GM13977 (cell line): ENCODE measurements at regions not wholly inside any gene's neighbourhood (a gene's known extent, or its start where the extent isn't known, plus 50 kb on each side); places are given as distances from the start of the nearest gene placed in this dataset.

Experiments used
- DNase-seq: peaks from one replicate; pipeline ENCODE4 v3.0.0; 2012; ENCODE audit warnings: low spot score
- in situ Hi-C: fragments of 300-500 bp; cut with MboI; formaldehyde crosslinking; loops from one replicate; pipeline ENCODE4 v1.12.0; 2022; ENCODE audit warnings: low sequenced_read_pairs, low pct_unique_long_range_greater_than_20kb, mixed read lengths, inconsistent platforms; ENCODE audit not compliant: unreplicated experiment
- TF ChIP-seq, protein P1 (sequence below): IDR thresholded peaks from 2 replicates; pipeline ENCODE4 v1.5.1; 2012; ENCODE audit warnings: mild to moderate bottlenecking, control low read depth; ENCODE audit not compliant: insufficient read depth; ENCODE audit errors: extremely low read depth, missing control alignments

DNA sequence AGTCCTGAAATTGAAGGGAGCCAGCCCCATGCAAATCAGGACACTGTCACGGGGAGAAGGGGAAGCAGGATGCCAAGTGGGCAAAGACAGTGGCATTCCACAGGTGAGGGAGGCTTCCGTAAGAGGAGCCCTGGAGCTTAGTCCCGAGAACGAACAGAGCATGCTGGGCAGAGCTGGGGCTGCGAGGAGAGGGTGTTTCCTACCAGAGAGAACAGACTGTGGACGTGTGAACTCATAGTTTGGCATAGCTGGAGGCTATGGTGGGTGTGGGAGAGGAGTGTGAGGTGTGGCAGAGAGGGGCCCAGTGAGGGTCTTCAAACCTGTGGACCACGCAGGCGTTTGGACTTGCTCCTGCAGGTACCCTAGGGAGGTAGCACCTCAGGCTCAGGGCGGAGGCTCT lies 102.8 kb upstream of the SMIM23 start:
- TF ChIP-seq, protein P1, sequence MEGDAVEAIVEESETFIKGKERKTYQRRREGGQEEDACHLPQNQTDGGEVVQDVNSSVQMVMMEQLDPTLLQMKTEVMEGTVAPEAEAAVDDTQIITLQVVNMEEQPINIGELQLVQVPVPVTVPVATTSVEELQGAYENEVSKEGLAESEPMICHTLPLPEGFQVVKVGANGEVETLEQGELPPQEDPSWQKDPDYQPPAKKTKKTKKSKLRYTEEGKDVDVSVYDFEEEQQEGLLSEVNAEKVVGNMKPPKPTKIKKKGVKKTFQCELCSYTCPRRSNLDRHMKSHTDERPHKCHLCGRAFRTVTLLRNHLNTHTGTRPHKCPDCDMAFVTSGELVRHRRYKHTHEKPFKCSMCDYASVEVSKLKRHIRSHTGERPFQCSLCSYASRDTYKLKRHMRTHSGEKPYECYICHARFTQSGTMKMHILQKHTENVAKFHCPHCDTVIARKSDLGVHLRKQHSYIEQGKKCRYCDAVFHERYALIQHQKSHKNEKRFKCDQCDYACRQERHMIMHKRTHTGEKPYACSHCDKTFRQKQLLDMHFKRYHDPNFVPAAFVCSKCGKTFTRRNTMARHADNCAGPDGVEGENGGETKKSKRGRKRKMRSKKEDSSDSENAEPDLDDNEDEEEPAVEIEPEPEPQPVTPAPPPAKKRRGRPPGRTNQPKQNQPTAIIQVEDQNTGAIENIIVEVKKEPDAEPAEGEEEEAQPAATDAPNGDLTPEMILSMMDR: no peak
- in situ Hi-C loops: no loop called here
- no peak for DNase-seq

DNA sequence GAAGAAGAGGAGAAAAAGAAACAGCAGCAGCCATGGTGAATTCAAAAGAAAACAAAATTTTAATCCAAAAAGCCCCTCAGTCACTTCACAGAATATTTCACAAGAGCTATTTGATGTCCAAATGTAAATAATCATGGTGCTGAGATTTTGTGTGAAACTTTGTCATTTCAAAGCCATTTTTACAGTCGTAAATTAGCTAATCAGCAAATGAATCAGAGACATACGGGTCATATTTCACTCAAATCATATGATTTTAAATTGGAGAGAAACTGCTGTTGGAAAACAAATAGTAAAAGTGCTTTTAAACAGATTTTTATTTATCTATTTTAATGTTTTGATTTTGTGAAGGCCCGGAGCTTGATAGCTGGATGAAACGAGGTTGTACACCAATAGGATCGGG lies 101.4 kb upstream of the SMIM23 start:
- no peak for DNase-seq
- TF ChIP-seq, protein P1: no peak
- in situ Hi-C loops: no loop called here

DNA sequence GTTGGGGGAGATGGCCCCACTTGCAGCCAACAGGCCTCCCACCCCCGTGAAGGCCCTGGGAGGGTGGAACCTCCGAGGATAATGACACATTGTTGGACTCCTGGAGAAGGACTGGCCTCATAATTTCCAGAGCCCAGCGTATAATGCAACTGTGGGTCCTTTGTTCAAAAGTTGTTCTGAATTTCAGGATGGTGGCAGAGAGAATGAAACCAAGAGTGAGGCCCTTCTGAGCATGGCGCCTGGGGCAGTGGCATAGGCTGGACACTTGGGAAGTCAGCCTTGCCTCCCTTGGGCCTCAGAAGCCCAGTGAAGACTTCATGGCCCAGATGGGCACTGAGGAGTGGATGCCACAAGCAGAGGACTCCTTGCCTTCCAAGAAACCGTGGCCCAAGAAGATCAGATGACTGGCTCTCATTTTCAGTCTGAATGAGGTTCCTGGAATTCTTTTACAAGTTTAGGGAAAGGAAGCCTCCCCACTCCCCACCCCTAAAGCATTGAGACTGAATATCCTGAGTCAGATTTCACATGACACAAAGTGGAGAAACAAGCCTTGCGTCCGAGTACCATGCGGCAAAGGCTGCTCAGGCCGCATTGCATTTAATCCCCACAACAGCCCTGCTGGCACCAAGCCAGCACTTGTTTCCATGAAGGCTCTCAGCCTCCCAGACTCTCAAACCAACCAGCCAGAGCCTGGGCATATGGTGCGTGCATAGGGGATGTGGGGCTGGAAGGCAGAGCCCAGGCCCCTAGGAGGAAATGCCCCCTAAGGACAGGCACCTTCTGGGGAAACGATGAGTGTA lies 96.7 kb upstream of the SMIM23 start:
- TF ChIP-seq, protein P1: no peak
- DNase-seq: no peak
- in situ Hi-C loops: no loop called here

DNA sequence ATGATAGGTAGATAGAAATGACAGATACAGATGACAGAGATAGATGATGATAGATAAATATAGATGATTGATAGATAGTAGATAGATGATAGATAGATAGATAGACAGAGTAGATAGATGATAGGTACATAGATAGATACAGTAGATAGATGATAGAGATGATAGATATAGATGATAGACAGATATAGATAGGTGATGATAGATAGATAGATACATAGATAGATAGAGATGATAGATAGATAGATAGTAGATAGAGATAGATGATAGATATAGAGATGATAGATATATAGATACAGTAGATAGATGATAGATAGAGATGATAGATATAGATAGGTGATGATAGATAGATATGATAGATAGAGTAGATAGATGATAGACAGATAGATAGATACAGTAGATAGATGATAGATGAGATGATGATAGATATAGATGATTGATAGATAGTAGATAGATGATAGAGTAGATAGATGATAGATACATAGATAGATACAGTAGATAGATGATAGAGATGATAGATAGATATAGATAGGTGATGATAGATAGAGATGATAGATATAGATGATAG lies 95.7 kb upstream of the SMIM23 start:
- TF ChIP-seq, protein P1: no peak
- no peak for DNase-seq
- in situ Hi-C loops: no loop called here

DNA sequence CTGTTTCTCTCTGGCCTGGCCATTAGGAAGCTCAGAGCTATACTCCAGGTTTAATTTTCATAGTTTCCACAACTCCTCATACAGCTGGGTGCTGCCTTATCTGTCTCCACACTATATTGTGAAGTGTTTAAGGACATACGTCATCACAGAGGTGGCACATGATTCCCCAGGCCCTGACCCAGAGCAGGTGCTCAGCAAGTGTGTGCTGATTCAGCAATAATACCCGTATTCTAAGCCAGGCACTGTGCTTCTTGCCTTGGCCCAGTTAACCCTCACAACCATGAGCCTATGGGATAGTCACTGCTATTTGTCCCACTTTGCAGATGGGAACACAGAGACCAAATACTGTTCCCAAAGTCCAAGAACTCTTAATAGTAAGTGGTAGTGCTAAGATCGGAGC lies 93.5 kb upstream of the SMIM23 start:
- in situ Hi-C loops: no loop called here
- TF ChIP-seq, protein P1: no peak
- no peak for DNase-seq

DNA sequence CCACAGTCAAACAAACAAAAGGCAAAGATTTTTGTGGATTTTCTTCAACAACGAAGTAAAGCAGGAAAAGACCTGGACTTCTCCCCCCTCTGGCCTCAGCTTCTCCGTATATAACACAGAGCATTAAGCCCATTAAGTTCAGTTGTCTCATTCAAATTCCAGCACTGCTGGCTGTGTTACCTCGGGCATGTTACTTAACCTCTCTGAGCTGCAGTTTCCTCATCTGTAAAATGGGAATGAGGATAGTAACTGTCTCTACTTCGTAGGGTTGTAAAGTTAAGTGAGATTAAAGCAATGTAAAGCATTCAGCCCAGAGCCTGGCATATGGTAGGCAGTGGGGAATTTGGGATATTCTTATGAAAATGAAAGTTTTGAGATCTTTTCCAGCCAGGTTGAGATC lies 92.7 kb upstream of the SMIM23 start:
- in situ Hi-C loops: no loop called here
- DNase-seq: no peak
- TF ChIP-seq, protein P1: no peak
